T-cell (primary cell): ENCODE measurements at regions not wholly inside any gene's neighbourhood (a gene's known extent, or its start where the extent isn't known, plus 50 kb on each side); places are given as distances from the start of the nearest gene placed in this dataset.

Source experiments
- ATAC-seq, 4 experiments: fragments of 200-7000 bp in 3 of 4; fragments of 150-1000 bp in 1 of 4; cut with Tn5 transposase; replicated peaks in 1 of 4; 1 replicate in 3 of 4; 2 replicates in 1 of 4; pipeline ENCODE4 v1.10.0; 2021; ENCODE audit warnings: moderate library complexity in 3 of 4, mild to moderate bottlenecking in 2 of 4, moderate number of reproducible peaks in 1 of 4
- CTCF ChIA-PET, 2 donors: fragments of 300-600 bp; sonication (Branson Sonifier 250); formaldehyde crosslinking; loops; one replicate each; lab custom pipeline; 2022; ENCODE audit warnings: antibody characterized with exemption in 2 of 2; lab: Charles Lee
- POLR2A ChIA-PET, 2 donors: fragments of 300-600 bp; sonication (Branson Sonifier 250); formaldehyde crosslinking; loops; one replicate each; lab custom pipeline; 2022; ENCODE audit warnings: antibody characterized with exemption in 2 of 2; lab: Charles Lee
- DNase-seq, 35 experiments: peaks; one replicate each; pipeline versions ENCODE4 v3.0.0 to v3.0.0-alpha.2; 2013 to 2023
- H3K27ac ChIP-seq: one replicate; pipeline ENCODE4 v1.5.1; 2013; ENCODE audit warnings: low read length
- H3K27me3 ChIP-seq, 2 experiments: replicated peaks in 1 of 2; 1 replicate in 1 of 2; 2 replicates in 1 of 2; pipeline versions ENCODE4 v1.6.1 to v1.7.0; 2013; ENCODE audit warnings: low read length in 1 of 2, mixed read lengths in 1 of 2; ENCODE audit not compliant: control insufficient read depth in 2 of 2, insufficient read depth in 2 of 2; ENCODE audit errors: extremely low read depth in 1 of 2
- H3K36me3 ChIP-seq, 2 donors: 1 replicate in 1 of 2; 2 replicates in 1 of 2; pipeline versions ENCODE4 v1.6.1 to v1.7.0; 2013; ENCODE audit warnings: low read length in 1 of 2; ENCODE audit not compliant: control insufficient read depth in 2 of 2, insufficient read depth in 1 of 2; ENCODE audit errors: extremely low read depth in 1 of 2
- H3K4me1 ChIP-seq, 2 experiments: 1 replicate in 1 of 2; 2 replicates in 1 of 2; pipeline versions ENCODE4 v1.6.1 to v1.7.0; 2013; ENCODE audit warnings: low read length in 2 of 2, mixed read lengths in 1 of 2; ENCODE audit not compliant: insufficient read depth in 2 of 2, control insufficient read depth in 1 of 2; ENCODE audit errors: extremely low read depth in 1 of 2
- H3K4me3 ChIP-seq, 2 donors: 1 replicate in 1 of 2; 2 replicates in 1 of 2; pipeline versions ENCODE4 v1.5.1 to v1.7.0; 2013; ENCODE audit warnings: mild to moderate bottlenecking in 2 of 2, low read length in 1 of 2, moderate library complexity in 1 of 2; ENCODE audit not compliant: control insufficient read depth in 1 of 2; ENCODE audit errors: extremely low read depth in 1 of 2
- H3K9me3 ChIP-seq: 2 replicates; pipeline ENCODE4 v1.7.0; 2013
- H3K27ac Mint-ChIP-seq, 2 donors: one replicate each; pipeline ENCODE4 v1.8.0; 2020 to 2021; ENCODE audit warnings: mild to moderate bottlenecking in 2 of 2, mixed read lengths in 2 of 2
- H3K27me3 Mint-ChIP-seq, 2 donors: one replicate each; pipeline ENCODE4 v1.8.0; 2021 to 2022; ENCODE audit warnings: mixed read lengths in 2 of 2
- H3K36me3 Mint-ChIP-seq: one replicate; pipeline ENCODE4 v1.8.0; 2021; ENCODE audit warnings: mixed read lengths
- H3K4me1 Mint-ChIP-seq, 3 donors: one replicate each; pipeline ENCODE4 v1.8.0; 2020 to 2022; ENCODE audit warnings: mixed read lengths in 3 of 3, mild to moderate bottlenecking in 1 of 3
- H3K4me3 Mint-ChIP-seq, 3 donors: one replicate each; pipeline ENCODE4 v1.8.0; 2020 to 2022; ENCODE audit warnings: mild to moderate bottlenecking in 3 of 3, mixed read lengths in 3 of 3, moderate library complexity in 3 of 3
- H3K9me3 Mint-ChIP-seq, 3 donors: one replicate each; pipeline ENCODE4 v1.8.0; 2020 to 2022; ENCODE audit warnings: mixed read lengths in 3 of 3
- WGBS: methylation state at CpG from one replicate; pipeline ENCODE4 v1.1.5; 2013; ENCODE audit warnings: missing lambda C conversion rate; ENCODE audit not compliant: insufficient coverage; 5-methylcytosine and 5-hydroxymethylcytosine counted together

GRCh38 chr4:61086979-61087378, 113.1 kb upstream of the ADGRL3 start:
- H3K9me3 Mint-ChIP-seq = peaks cover 15 to 27% (median 16%) of the 10 kb centered on the region in 3 donors
- no peak overlapping the region for H3K4me3 ChIP-seq
- H3K4me3 Mint-ChIP-seq = no peak overlapping the region
- no peak overlapping the region for H3K27ac ChIP-seq
- no peak for ATAC-seq
- H3K4me1 Mint-ChIP-seq = no peaks in the 10 kb centered on the region
- WGBS = no CpG with 5 or more reads among the region's 3 CpGs
- no peak for DNase-seq
- H3K36me3 Mint-ChIP-seq = no peaks in the 10 kb centered on the region
- no peaks in the 10 kb centered on the region for H3K36me3 ChIP-seq
- ChIA-PET CTCF (no interaction called here), POLR2A (no interaction called here)
- H3K27me3 ChIP-seq = no peaks in the 10 kb centered on the region
- H3K27ac Mint-ChIP-seq = no peak overlapping the region
- no peaks in the 10 kb centered on the region for H3K4me1 ChIP-seq
- no peaks in the 10 kb centered on the region for H3K9me3 ChIP-seq
- H3K27me3 Mint-ChIP-seq = no peaks in the 10 kb centered on the region

GRCh38 chr4:61094854-61095598, 105.1 kb upstream of the ADGRL3 start:
- no peaks in the 10 kb centered on the region for H3K9me3 ChIP-seq
- no peaks in the 10 kb centered on the region for H3K36me3 Mint-ChIP-seq
- no peaks in the 10 kb centered on the region for H3K4me1 ChIP-seq
- H3K4me3 ChIP-seq = no peak overlapping the region
- H3K9me3 Mint-ChIP-seq = peaks cover 8 to 27% (median 24%) of the 10 kb centered on the region in 3 donors
- no peaks in the 10 kb centered on the region for H3K4me1 Mint-ChIP-seq
- no peaks in the 10 kb centered on the region for H3K36me3 ChIP-seq
- CTCF ChIA-PET = no interaction called here
- H3K27ac ChIP-seq = no peak overlapping the region
- no peak overlapping the region for H3K4me3 Mint-ChIP-seq
- H3K27me3 Mint-ChIP-seq = no peaks in the 10 kb centered on the region
- ATAC-seq = no peak
- POLR2A ChIA-PET = no interaction called here
- no peak overlapping the region for H3K27ac Mint-ChIP-seq
- no peak for DNase-seq
- no peaks in the 10 kb centered on the region for H3K27me3 ChIP-seq
- 90% methylated on average over 2 of the region's 6 CpGs for WGBS

GRCh38 chr4:61128682-61129081, 71.4 kb upstream of the ADGRL3 start:
- Mint-ChIP-seq H3K9me3 (peaks cover 14 to 31% (median 18%) of the 10 kb centered on the region in 3 donors), H3K27ac (no peak overlapping the region), H3K4me3 (no peak overlapping the region), H3K4me1 (no peaks in the 10 kb centered on the region), H3K36me3 (no peaks in the 10 kb centered on the region), H3K27me3 (no peaks in the 10 kb centered on the region)
- no peaks in the 10 kb centered on the region for H3K36me3 ChIP-seq
- H3K4me3 ChIP-seq = no peak overlapping the region
- DNase-seq (no peak), ATAC-seq (no peak)
- no peaks in the 10 kb centered on the region for H3K9me3 ChIP-seq
- H3K27ac ChIP-seq = no peak overlapping the region
- ChIA-PET POLR2A (no interaction called here), CTCF (interaction anchor here in 1 of 2 donors (0.5 kb wide), 1 partner anchor 57 kb away, joined by 4 read pairs; no protein-coding TSS in a partner anchor)
- WGBS = 76% methylated on average over 2 of the region's 3 CpGs
- no peaks in the 10 kb centered on the region for H3K27me3 ChIP-seq
- no peaks in the 10 kb centered on the region for H3K4me1 ChIP-seq

- H3K9me3 ChIP-seq = no peaks in the 10 kb centered on the region
- POLR2A ChIA-PET = interaction anchor here in 1 of 2 donors (0.6 kb wide), 1 partner anchor 26 kb away, joined by 4 read pairs; no protein-coding TSS in a partner anchor
- CTCF ChIA-PET = interaction anchor here in 1 of 2 donors (1.2 kb wide), 1 partner anchor 276 kb away, joined by 3 read pairs; no protein-coding TSS in a partner anchor
- no peak overlapping the region for H3K4me3 Mint-ChIP-seq
- DNase-seq = no peak
- H3K4me3 ChIP-seq = no peak overlapping the region
- no peaks in the 10 kb centered on the region for H3K4me1 ChIP-seq
- no peaks in the 10 kb centered on the region for H3K27me3 ChIP-seq
- no peak for ATAC-seq
- H3K27ac ChIP-seq = no peak overlapping the region
- H3K9me3 Mint-ChIP-seq = peaks cover 12 to 19% (median 13%) of the 10 kb centered on the region in 3 donors
- H3K27me3 Mint-ChIP-seq = no peaks in the 10 kb centered on the region
- no peaks in the 10 kb centered on the region for H3K4me1 Mint-ChIP-seq
- 92% methylated on average over 4 of the region's 5 CpGs for WGBS
- H3K36me3 Mint-ChIP-seq = no peaks in the 10 kb centered on the region
- H3K27ac Mint-ChIP-seq = no peak overlapping the region
- H3K36me3 ChIP-seq = no peaks in the 10 kb centered on the region
Measured at GRCh38 chr4:61129971-61130370, 70.2 kb upstream of the ADGRL3 start.

GRCh38 chr4:61143461-61143860, 56.7 kb upstream of the ADGRL3 start:
- Mint-ChIP-seq H3K4me3 (no peak overlapping the region), H3K9me3 (peaks cover 8 to 25% (median 12%) of the 10 kb centered on the region in 3 donors), H3K27me3 (no peaks in the 10 kb centered on the region), H3K4me1 (no peaks in the 10 kb centered on the region), H3K27ac (no peak overlapping the region), H3K36me3 (no peaks in the 10 kb centered on the region)
- POLR2A ChIA-PET = no interaction called here
- no peaks in the 10 kb centered on the region for H3K4me1 ChIP-seq
- H3K27me3 ChIP-seq = no peaks in the 10 kb centered on the region
- H3K9me3 ChIP-seq = no peaks in the 10 kb centered on the region
- H3K4me3 ChIP-seq = no peak overlapping the region
- CTCF ChIA-PET = no interaction called here
- H3K36me3 ChIP-seq = no peaks in the 10 kb centered on the region
- no peak for ATAC-seq
- DNase-seq = no peak
- no CpG with 5 or more reads among the region's 1 CpG for WGBS
- no peak overlapping the region for H3K27ac ChIP-seq

- peaks cover 10 to 35% (median 26%) of the 10 kb centered on the region in 3 donors for H3K9me3 Mint-ChIP-seq
- ATAC-seq (no peak), DNase-seq (no peak)
- H3K27me3 Mint-ChIP-seq = no peaks in the 10 kb centered on the region
- H3K36me3 ChIP-seq = no peaks in the 10 kb centered on the region
- H3K27ac ChIP-seq = no peak overlapping the region
- CTCF ChIA-PET = no interaction called here
- H3K36me3 Mint-ChIP-seq = no peaks in the 10 kb centered on the region
- no peak overlapping the region for H3K4me3 Mint-ChIP-seq
- no peak overlapping the region for H3K27ac Mint-ChIP-seq
- no peaks in the 10 kb centered on the region for H3K4me1 ChIP-seq
- no peaks in the 10 kb centered on the region for H3K9me3 ChIP-seq
- POLR2A ChIA-PET = no interaction called here
- no peak overlapping the region for H3K4me3 ChIP-seq
- no peaks in the 10 kb centered on the region for H3K27me3 ChIP-seq
- no peaks in the 10 kb centered on the region for H3K4me1 Mint-ChIP-seq
Measured at GRCh38 chr4:61149278-61149677, 50.8 kb upstream of the ADGRL3 start.
